A549 (cell line): ENCODE measurements at regions not wholly inside any gene's neighbourhood (a gene's known extent, or its start where the extent isn't known, plus 50 kb on each side); places are given as distances from the start of the nearest gene placed in this dataset.

ENCODE experiments used
- BCL3 ChIP-seq: fragments of >200 bp; sonication (Bioruptor Twin); formaldehyde crosslinking; IDR thresholded peaks from 3 replicates; pipeline ENCODE4 v1.6.1; 2016
- CBX2 ChIP-seq: fragments of 200-600 bp; sonication (generic); IDR thresholded peaks from 2 replicates; pipeline ENCODE4 v1.6.1; 2016; ENCODE audit warnings: low read depth, mild to moderate bottlenecking, borderline replicate concordance
- CTCF ChIP-seq: fragments of >200 bp; sonication (Bioruptor Twin); formaldehyde crosslinking; IDR thresholded peaks from 3 replicates; pipeline ENCODE4 v1.5.1; 2016
- E2F6 ChIP-seq: IDR thresholded peaks from 2 replicates; pipeline ENCODE4 v1.6.1; 2012; ENCODE audit warnings: low read depth, borderline replicate concordance
- EHF ChIP-seq: fragments of 250-450 bp; sonication (Bioruptor Pico); IDR thresholded peaks from 2 replicates; pipeline ENCODE4 v1.5.0; 2020; ENCODE audit warnings: mild to moderate bottlenecking
- EP300 ChIP-seq, 2 experiments: fragments of >200 bp; sonication (Bioruptor Twin); formaldehyde crosslinking; IDR thresholded peaks; 2 replicates in 1 of 2; 3 replicates in 1 of 2; pipeline ENCODE4 v1.6.1; 2016 to 2017
- HES2 ChIP-seq: fragments of >200 bp; sonication (Bioruptor Twin); formaldehyde crosslinking; IDR thresholded peaks from 2 replicates; pipeline ENCODE4 v1.6.1; 2016
- POLR2A ChIP-seq: IDR thresholded peaks from 2 replicates; pipeline ENCODE4 v1.6.1; 2012; ENCODE audit warnings: mild to moderate bottlenecking, low read length
- RFX5 ChIP-seq: fragments of 450-650 bp; IDR thresholded peaks from 2 replicates; pipeline ENCODE4 v1.7.1; 2014; ENCODE audit warnings: antibody characterized with exemption, mild to moderate bottlenecking, moderate library complexity
- SMC3 ChIP-seq: fragments of >200 bp; sonication (Bioruptor Twin); formaldehyde crosslinking; IDR thresholded peaks from 3 replicates; pipeline ENCODE4 v1.6.1; 2018; ENCODE audit warnings: inconsistent platforms
- SREBF2 ChIP-seq: fragments of 450-650 bp; IDR thresholded peaks from 2 replicates; pipeline ENCODE4 v1.6.1; 2014; ENCODE audit warnings: mild to moderate bottlenecking, moderate library complexity

- TF ChIP-seq SREBF2: no peak
- TF ChIP-seq BCL3: no peak
- TF ChIP-seq CTCF: no peak
- no peak for TF ChIP-seq EP300 (IDR thresholded peaks at IDR 0.05)
- no peak for TF ChIP-seq HES2
- TF ChIP-seq E2F6: no peak
- TF ChIP-seq RFX5: no peak
- TF ChIP-seq SMC3: no peak
- no peak for TF ChIP-seq POLR2A
- TF ChIP-seq CBX2: no peak
- no peak for TF ChIP-seq EHF (CRISPR knock-in tag)
These were observed 200.4 kb downstream of the SNX19 start for GRCh38 chr11:130715877-130716220.
